GM06990 (cell line): ENCODE measurements at regions not wholly inside any gene's neighbourhood (a gene's known extent, or its start where the extent isn't known, plus 50 kb on each side); places are given as distances from the start of the nearest gene placed in this dataset.
"Not testable (repeated sequence)": the region's sequence is repeated elsewhere in the genome, so short reads cannot be mapped to it uniquely, and the experiment has no call there.

Experiments
- DNase-seq: peaks from one replicate; pipeline ENCODE4 v3.0.0-alpha.2; 2011; ENCODE audit not compliant: insufficient read length; ENCODE audit errors: extremely low read depth
- H3K27me3 ChIP-seq: replicated peaks from 2 replicates; pipeline ENCODE4 v1.6.0; 2011; ENCODE audit warnings: low read length; ENCODE audit not compliant: control insufficient read depth, insufficient read depth
- H3K36me3 ChIP-seq: 2 replicates; pipeline ENCODE4 v1.5.1; 2011; ENCODE audit warnings: low read length; ENCODE audit not compliant: control insufficient read depth, insufficient read depth
- H3K4me3 ChIP-seq: replicated peaks from 2 replicates; pipeline ENCODE4 v1.5.1; 2011; ENCODE audit warnings: low read depth, mild to moderate bottlenecking, control low read depth, low read length
- TF ChIP-seq, protein P1 (sequence below): IDR thresholded peaks from 2 replicates; pipeline ENCODE4 v1.5.1; 2011; ENCODE audit warnings: low read length, control low read depth, mild to moderate bottlenecking, inconsistent platforms; ENCODE audit not compliant: insufficient read depth, poor library complexity, severe bottlenecking

DNA sequence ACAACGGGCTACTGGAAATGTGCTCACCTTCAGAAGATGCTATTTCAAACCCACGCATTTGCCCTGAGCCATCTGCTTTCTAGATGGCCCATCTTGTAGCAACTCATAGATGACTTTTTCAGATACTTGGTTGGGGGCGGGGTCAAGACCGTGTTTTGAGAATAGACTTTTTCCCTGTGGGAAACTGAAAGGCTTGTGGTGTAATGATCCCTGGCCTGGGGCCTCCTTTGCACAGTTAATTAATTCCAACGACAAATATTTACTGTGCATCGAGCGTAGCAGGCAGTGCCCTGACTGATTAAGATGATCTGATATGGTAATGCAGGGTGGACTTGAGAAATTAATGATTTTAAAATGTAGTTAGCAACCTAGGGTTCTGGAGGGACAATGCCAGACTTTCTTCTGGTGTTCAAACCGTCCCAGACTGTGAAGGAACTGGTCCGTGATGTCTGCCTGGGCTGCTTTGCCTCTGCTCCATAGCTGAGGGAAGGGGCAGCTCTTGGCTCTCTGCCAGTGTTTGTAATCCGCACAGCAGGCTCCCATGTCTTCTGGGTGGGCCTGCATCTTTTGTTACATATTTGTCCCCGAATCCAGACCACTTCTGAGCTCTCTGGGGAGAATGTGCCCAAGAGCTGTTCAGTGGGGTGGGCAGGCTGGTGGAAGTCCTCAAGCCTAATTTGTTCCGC is 84.8 kb downstream of the ADAMTS15 start:
- TF ChIP-seq, protein P1, sequence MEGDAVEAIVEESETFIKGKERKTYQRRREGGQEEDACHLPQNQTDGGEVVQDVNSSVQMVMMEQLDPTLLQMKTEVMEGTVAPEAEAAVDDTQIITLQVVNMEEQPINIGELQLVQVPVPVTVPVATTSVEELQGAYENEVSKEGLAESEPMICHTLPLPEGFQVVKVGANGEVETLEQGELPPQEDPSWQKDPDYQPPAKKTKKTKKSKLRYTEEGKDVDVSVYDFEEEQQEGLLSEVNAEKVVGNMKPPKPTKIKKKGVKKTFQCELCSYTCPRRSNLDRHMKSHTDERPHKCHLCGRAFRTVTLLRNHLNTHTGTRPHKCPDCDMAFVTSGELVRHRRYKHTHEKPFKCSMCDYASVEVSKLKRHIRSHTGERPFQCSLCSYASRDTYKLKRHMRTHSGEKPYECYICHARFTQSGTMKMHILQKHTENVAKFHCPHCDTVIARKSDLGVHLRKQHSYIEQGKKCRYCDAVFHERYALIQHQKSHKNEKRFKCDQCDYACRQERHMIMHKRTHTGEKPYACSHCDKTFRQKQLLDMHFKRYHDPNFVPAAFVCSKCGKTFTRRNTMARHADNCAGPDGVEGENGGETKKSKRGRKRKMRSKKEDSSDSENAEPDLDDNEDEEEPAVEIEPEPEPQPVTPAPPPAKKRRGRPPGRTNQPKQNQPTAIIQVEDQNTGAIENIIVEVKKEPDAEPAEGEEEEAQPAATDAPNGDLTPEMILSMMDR = no peak
- DNase-seq = no peak
- H3K27me3 ChIP-seq = peaks cover 2% of the 10 kb centered on the region
- no peak overlapping the region for H3K4me3 ChIP-seq
- no peaks in the 10 kb centered on the region for H3K36me3 ChIP-seq

DNA sequence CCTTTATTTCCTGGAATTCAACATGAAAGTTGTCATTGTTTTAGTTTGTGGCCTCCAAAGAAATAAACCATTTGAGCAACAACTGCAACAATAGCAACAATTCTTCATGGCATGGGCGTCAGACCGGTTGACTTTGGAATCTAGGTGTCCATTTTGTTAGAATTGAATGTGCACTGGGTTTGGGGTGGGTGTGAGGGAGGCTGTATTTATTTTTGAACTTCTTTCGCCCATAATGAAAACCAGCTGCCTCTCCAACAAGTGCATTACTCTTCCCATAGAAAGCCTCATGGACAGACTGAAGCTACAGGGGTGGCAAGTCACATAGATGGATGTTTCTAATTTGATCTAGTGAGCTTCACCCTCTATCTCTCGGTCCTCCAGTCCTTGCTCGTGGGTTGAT is 85.4 kb downstream of the ADAMTS15 start:
- H3K36me3 ChIP-seq = no peaks in the 10 kb centered on the region
- peaks cover 2% of the 10 kb centered on the region for H3K27me3 ChIP-seq
- TF ChIP-seq, protein P1 = no peak
- no peak overlapping the region for H3K4me3 ChIP-seq
- no peak for DNase-seq

DNA sequence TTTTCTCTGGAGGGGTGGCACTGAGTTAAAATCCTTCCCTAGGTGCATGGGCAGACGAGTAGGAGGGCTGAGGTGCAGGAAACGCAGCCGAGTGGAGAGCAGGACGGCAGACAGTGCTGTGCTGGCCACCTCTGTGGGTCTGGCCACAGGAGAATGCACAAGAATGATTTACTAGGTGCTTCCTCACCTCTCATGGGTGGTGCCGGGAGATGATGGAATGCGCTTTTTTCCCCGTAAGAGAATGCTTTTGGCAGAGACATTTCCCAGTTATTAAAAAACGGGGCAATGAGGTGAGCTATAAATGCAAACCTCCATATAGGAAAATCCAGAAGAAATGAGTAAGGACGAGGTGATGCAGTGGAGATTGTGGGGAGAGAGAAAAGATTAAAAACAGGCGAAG is 86.1 kb downstream of the ADAMTS15 start:
- TF ChIP-seq, protein P1 = no peak
- no peak for DNase-seq
- H3K4me3 ChIP-seq = no peak overlapping the region
- no peaks in the 10 kb centered on the region for H3K36me3 ChIP-seq
- peaks cover 2% of the 10 kb centered on the region for H3K27me3 ChIP-seq

DNA sequence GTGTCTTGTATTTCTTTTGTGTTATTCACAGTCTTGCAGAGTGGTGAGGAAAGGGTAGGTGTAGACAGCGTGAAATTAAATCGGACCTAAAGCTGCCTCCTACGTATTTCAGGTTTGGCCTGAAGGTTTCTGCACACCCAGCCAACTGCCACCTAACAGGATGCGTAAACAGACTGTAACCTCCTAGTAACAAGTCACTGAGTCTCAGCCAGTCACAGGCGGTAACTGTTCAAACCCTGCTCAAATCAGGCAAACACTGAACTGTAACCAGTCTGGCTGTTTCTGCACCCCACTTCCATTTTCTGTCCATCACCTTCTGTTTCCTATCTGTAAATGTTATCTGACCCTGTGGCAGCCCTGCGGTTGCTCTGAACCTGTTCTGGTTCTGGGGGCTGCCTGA is 87.1 kb downstream of the ADAMTS15 start:
- TF ChIP-seq, protein P1 = no peak
- Histone ChIP-seq H3K27me3 (peaks cover 2% of the 10 kb centered on the region), H3K4me3 (no peak overlapping the region), H3K36me3 (no peaks in the 10 kb centered on the region)
- no peak for DNase-seq

DNA sequence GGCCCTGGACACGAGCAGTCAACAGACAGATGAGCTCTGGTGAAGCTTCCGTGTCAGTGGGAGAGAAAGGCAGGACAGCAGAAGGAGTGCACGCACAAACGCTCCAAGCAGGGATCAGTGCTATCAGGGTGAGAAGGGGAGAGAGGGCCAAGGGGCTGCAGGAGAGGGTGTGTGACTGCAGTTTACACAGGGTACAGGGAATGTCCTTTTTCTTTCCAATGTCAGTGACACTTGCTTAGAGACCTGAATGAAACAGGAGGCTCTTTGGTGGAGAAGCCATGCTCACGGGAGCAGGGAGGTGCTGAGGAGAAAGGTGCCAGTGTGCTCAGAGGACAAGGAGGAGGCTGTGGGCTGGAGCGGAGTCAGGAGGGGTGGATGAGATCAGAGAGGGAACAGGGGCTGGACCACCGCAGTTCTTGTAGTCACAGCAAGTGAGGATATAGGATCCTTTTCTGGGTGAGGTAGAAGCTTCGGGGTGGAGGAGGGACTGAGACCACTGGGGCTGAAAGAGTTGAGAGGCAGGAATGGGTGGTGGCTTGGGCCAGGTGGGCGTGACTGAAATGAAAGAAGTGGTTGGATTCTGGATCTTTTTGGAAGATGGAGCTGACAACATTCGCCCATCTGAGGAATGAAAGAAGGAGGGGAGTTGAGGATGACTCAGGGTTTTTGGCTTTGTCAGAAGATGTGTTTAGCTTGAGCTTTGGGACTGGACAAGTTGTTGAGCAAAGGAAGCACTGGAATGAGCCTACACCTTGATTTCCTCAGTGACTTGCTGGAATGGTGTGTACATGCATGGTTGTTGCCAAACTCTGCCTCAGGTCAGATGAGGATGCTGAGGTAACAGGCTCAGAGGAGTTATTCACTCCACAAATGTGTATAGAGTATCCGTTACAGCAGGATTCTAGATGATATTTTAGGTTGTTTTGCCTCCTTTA is 87.9 kb downstream of the ADAMTS15 start:
- no peak for DNase-seq
- Histone ChIP-seq H3K27me3 (peaks cover 2% of the 10 kb centered on the region), H3K4me3 (no peak overlapping the region), H3K36me3 (no peaks in the 10 kb centered on the region)
- TF ChIP-seq, protein P1 = no peak

DNA sequence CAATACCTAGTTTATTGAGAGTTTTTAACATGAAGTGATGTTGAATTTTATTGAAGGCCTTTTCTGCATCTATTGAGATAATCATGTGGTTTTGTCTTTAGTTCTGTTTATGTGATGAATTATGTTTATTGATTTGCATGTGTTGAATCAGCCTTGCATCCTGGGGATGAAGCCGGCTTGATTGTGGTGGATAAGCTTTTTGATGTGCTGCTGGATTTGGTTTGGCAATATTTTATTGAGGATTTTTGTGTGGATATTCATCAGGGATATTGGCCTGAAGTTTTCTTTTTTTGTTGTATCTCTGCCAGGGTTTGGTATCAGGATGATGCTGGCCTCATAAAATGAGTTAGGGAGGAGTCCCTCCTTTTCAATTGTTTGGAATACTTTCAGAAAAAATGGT is 91.2 kb downstream of the ADAMTS15 start:
- not testable (repeated sequence) for H3K4me3 ChIP-seq, DNase-seq, H3K27me3 ChIP-seq, H3K36me3 ChIP-seq
